ENCODE measurements at regions not wholly inside any gene's neighbourhood (a gene's known extent, or its start where the extent isn't known, plus 50 kb on each side); places are given as distances from the start of the nearest gene placed in this dataset.

GRCh38 chr6:6417475-6417874, 97.0 kb upstream of the F13A1 start:
- TF ChIP-seq EZH2 (IDR thresholded peaks at IDR 0.05) = no peak
- no peak for TF ChIP-seq POLR2AphosphoS5 (IDR thresholded peaks at IDR 0.05; ENCODE audit: borderline replicate concordance, low read depth, low read length)
- TF ChIP-seq FOXP2 (optimal IDR thresholded peaks at IDR 0.05; ENCODE audit: control extremely low read depth, extremely low read length, insufficient read depth) = no peak

Data from SK-N-MC (cell line).